IMR-90 (cell line): ENCODE measurements at regions not wholly inside any gene's neighbourhood (a gene's known extent, or its start where the extent isn't known, plus 50 kb on each side); places are given as distances from the start of the nearest gene placed in this dataset.

Experiments
- ATAC-seq: fragments of 200-7000 bp; cut with Tn5 transposase; 2 replicates; pipeline ENCODE4 v1.9.1; 2020; ENCODE audit warnings: low read depth, mild to moderate bottlenecking, moderate library complexity
- BruUV-seq: library from RNA; stranded (reverse); fragments of 400-500 nt; replicated peaks from 2 replicates; lab custom pipeline; 2021; lab: Mats Ljungman, UMichigan
- CTCF ChIA-PET: fragments of 300-600 bp; formaldehyde crosslinking; extraction: SDS; loops from one replicate; lab custom pipeline; 2021; ENCODE audit warnings: antibody characterized with exemption; lab: Yijun Ruan, JAX
- POLR2A ChIA-PET: fragments of 300-600 bp; sonication (Branson Sonifier 250); formaldehyde crosslinking; loops from one replicate; lab custom pipeline; 2022; ENCODE audit warnings: antibody characterized with exemption; ENCODE audit not compliant: unreplicated experiment; lab: Charles Lee
- DNase-seq: peaks from one replicate; pipeline ENCODE4 v3.0.0; 2013
- H2AFZ ChIP-seq: replicated peaks from 2 replicates; pipeline ENCODE3; 2013; ENCODE audit warnings: low read length, mild to moderate bottlenecking; ENCODE audit not compliant: poor library complexity
- H2AK5ac ChIP-seq: 2 replicates; pipeline ENCODE4 v1.6.1; 2013; ENCODE audit warnings: low read depth, low read length, inconsistent platforms
- H2AK9ac ChIP-seq: replicated peaks from 2 replicates; pipeline ENCODE3; 2013; ENCODE audit warnings: mild to moderate bottlenecking, low read depth, low read length, moderate library complexity; ENCODE audit not compliant: poor library complexity
- H2BK120ac ChIP-seq: 2 replicates; pipeline ENCODE4 v1.6.1; 2013; ENCODE audit warnings: low read depth, low read length, inconsistent platforms
- H2BK15ac ChIP-seq: 3 replicates; pipeline ENCODE4 v1.6.1; 2013; ENCODE audit warnings: low read depth, low read length, inconsistent platforms
- H2BK20ac ChIP-seq: 2 replicates; pipeline ENCODE4 v1.6.1; 2013; ENCODE audit warnings: low read depth, mild to moderate bottlenecking, inconsistent platforms, low read length, moderate library complexity
- H2BK5ac ChIP-seq: 2 replicates; pipeline ENCODE4 v1.6.1; 2013; ENCODE audit warnings: mild to moderate bottlenecking, low read depth, low read length, inconsistent platforms; ENCODE audit not compliant: poor library complexity, severe bottlenecking
- H3K14ac ChIP-seq: replicated peaks from 2 replicates; pipeline ENCODE4 v1.6.1; 2013; ENCODE audit warnings: low read depth, low read length, inconsistent platforms
- H3K18ac ChIP-seq: 2 replicates; pipeline ENCODE4 v1.6.1; 2013; ENCODE audit warnings: low read depth, low read length, control low read depth
- H3K23ac ChIP-seq: 2 replicates; pipeline ENCODE4 v1.6.1; 2013; ENCODE audit warnings: low read depth, low read length, inconsistent platforms
- H3K27ac ChIP-seq: 2 replicates; pipeline ENCODE4 v1.5.1; 2013; ENCODE audit warnings: mild to moderate bottlenecking, control low read depth, low read length; ENCODE audit not compliant: insufficient read depth
- H3K27me3 ChIP-seq: 2 replicates; pipeline ENCODE4 v1.6.1; 2013; ENCODE audit warnings: low read length; ENCODE audit not compliant: control insufficient read depth, insufficient read depth
- H3K36me3 ChIP-seq: 2 replicates; pipeline ENCODE4 v1.6.1; 2013; ENCODE audit warnings: low read length, mixed read lengths; ENCODE audit not compliant: control insufficient read depth, insufficient read depth
- H3K4ac ChIP-seq: 2 replicates; pipeline ENCODE4 v1.6.1; 2013; ENCODE audit warnings: low read depth, low read length, inconsistent platforms
- H3K4me1 ChIP-seq: 2 replicates; pipeline ENCODE4 v1.6.1; 2013; ENCODE audit warnings: low read length, mixed read lengths; ENCODE audit not compliant: control insufficient read depth, insufficient read depth
- H3K4me2 ChIP-seq: 2 replicates; pipeline ENCODE4 v1.6.1; 2013; ENCODE audit warnings: low read depth, mild to moderate bottlenecking, control low read depth, low read length, moderate library complexity
- H3K4me3 ChIP-seq: 2 replicates; pipeline ENCODE4 v1.5.1; 2013; ENCODE audit warnings: low read depth, mild to moderate bottlenecking, control low read depth, low read length, moderate library complexity; ENCODE audit not compliant: insufficient read depth
- H3K56ac ChIP-seq: 2 replicates; pipeline ENCODE4 v1.6.1; 2013; ENCODE audit warnings: low read length, inconsistent platforms; ENCODE audit not compliant: insufficient read depth; ENCODE audit errors: extremely low read depth
- H3K79me1 ChIP-seq, 2 experiments: 2 replicates each; pipeline ENCODE4 v1.6.1; 2013; ENCODE audit warnings: low read length in 2 of 2, inconsistent platforms in 1 of 2, low read depth in 1 of 2
- H3K9ac ChIP-seq: 2 replicates; pipeline ENCODE4 v1.6.1; 2013; ENCODE audit warnings: low read depth, low read length, control low read depth
- H3K9me1 ChIP-seq: 2 replicates; pipeline ENCODE4 v1.6.1; 2013; ENCODE audit warnings: low read length, inconsistent platforms; ENCODE audit not compliant: insufficient read depth
- H3K9me3 ChIP-seq: 2 replicates; pipeline ENCODE4 v1.6.1; 2013; ENCODE audit warnings: low read length; ENCODE audit not compliant: control insufficient read depth, insufficient read depth
- H4K20me1 ChIP-seq: 2 replicates; pipeline ENCODE4 v1.6.1; 2013; ENCODE audit warnings: low read length, inconsistent platforms; ENCODE audit not compliant: insufficient read depth
- H4K5ac ChIP-seq: 2 replicates; pipeline ENCODE4 v1.6.1; 2013; ENCODE audit warnings: mild to moderate bottlenecking, low read depth, low read length, control low read depth
- H4K8ac ChIP-seq, 2 experiments: 2 replicates each; pipeline ENCODE4 v1.6.1; 2013; ENCODE audit warnings: low read depth in 2 of 2, low read length in 2 of 2, control low read depth in 1 of 2, inconsistent platforms in 1 of 2
- H4K91ac ChIP-seq: 2 replicates; pipeline ENCODE4 v1.6.1; 2013; ENCODE audit warnings: low read depth, low read length, inconsistent platforms; ENCODE audit not compliant: insufficient read depth
- CHD1 ChIP-seq: IDR thresholded peaks from 2 replicates; pipeline ENCODE4 v1.6.1; 2012; ENCODE audit warnings: low read depth, low read length, improper control_type of control experiment
- MAFK ChIP-seq: IDR thresholded peaks from 2 replicates; pipeline ENCODE4 v1.6.1; 2012; ENCODE audit warnings: low read depth, low read length, improper control_type of control experiment
- MXI1 ChIP-seq: IDR thresholded peaks from 2 replicates; pipeline ENCODE4 v1.6.1; 2012; ENCODE audit warnings: low read depth, mild to moderate bottlenecking, low read length, moderate library complexity, borderline replicate concordance
- NFE2L2 ChIP-seq: fragments of 150-350 bp; IDR thresholded peaks from 2 replicates; pipeline ENCODE4 v1.6.1; 2016; ENCODE audit warnings: low read depth, mild to moderate bottlenecking, low read length
- POLR2A ChIP-seq: IDR thresholded peaks from 2 replicates; pipeline ENCODE4 v1.6.1; 2012; ENCODE audit warnings: mild to moderate bottlenecking, low read depth, low read length
- RAD21 ChIP-seq: IDR thresholded peaks from 2 replicates; pipeline ENCODE4 v1.6.1; 2012; ENCODE audit warnings: low read length, improper control_type of control experiment
- RCOR1 ChIP-seq: IDR thresholded peaks from 2 replicates; pipeline ENCODE4 v1.6.1; 2012; ENCODE audit warnings: mild to moderate bottlenecking, low read length, improper control_type of control experiment; ENCODE audit not compliant: insufficient replicate concordance
- SMC3 ChIP-seq: fragments of 150-350 bp; IDR thresholded peaks from 2 replicates; pipeline ENCODE4 v1.6.1; 2016; ENCODE audit warnings: low read depth, mild to moderate bottlenecking, antibody characterized with exemption, low read length, moderate library complexity
- USF2 ChIP-seq: fragments of 150-350 bp; IDR thresholded peaks from 2 replicates; pipeline ENCODE4 v1.6.1; 2017; ENCODE audit warnings: mild to moderate bottlenecking, antibody characterized with exemption, low read length, low read depth
- WGBS, 2 experiments: methylation state at CpG; one replicate each; pipeline versions ENCODE4 v1.1.5 to v1.1.7; 2013; ENCODE audit warnings: missing lambda C conversion rate in 2 of 2; ENCODE audit not compliant: insufficient read length in 1 of 2; ENCODE audit errors: extremely low coverage in 2 of 2; 5-methylcytosine and 5-hydroxymethylcytosine counted together
- dilution Hi-C: fragments of 300-500 bp; cut with HindIII; formaldehyde crosslinking; loops from one replicate; pipeline ENCODE4 v1.14.3; 2018; ENCODE audit warnings: low sequenced_read_pairs; ENCODE audit not compliant: unreplicated experiment
- in situ Hi-C: fragments of 300-500 bp; cut with MboI; formaldehyde crosslinking; loops from 3 replicates; pipeline ENCODE4 v1.14.3; 2019; ENCODE audit warnings: low sequenced_read_pairs, inconsistent platforms, mixed read lengths
- intact Hi-C: fragments of 100-400 bp; cut with micrococcal nuclease; formaldehyde crosslinking; loops from 2 replicates; pipeline ENCODE4 v1.10.0; 2022
- TF ChIP-seq, protein P1 (sequence below): fragments of 150-350 bp; IDR thresholded peaks from 2 replicates; pipeline ENCODE4 v1.6.1; 2016; ENCODE audit warnings: low read depth, mild to moderate bottlenecking, low read length, moderate library complexity, borderline replicate concordance

GRCh38 chr3:76321614-76322013 is 536.3 kb upstream of the ZNF717 start:
- Histone ChIP-seq H3K4ac (no peak overlapping the region), H3K27ac (no peak overlapping the region), H3K27me3 (no peaks in the 10 kb centered on the region), H4K20me1 (no peaks in the 10 kb centered on the region), H2BK20ac (no peak overlapping the region), H3K9me1 (no peaks in the 10 kb centered on the region), H3K56ac (no peak overlapping the region), H3K9me3 (no peaks in the 10 kb centered on the region), H3K4me1 (no peaks in the 10 kb centered on the region), H2BK120ac (no peak overlapping the region), H2AFZ (no peak overlapping the region), H2BK15ac (no peak overlapping the region), H2BK5ac (no peak overlapping the region), H3K4me3 (no peak overlapping the region), H3K4me2 (no peak overlapping the region), H3K9ac (no peak overlapping the region), H3K18ac (no peak overlapping the region), H2AK5ac (no peak overlapping the region), H4K8ac (no peak overlapping the region), H4K91ac (no peak overlapping the region), H3K23ac (no peak overlapping the region), H4K5ac (no peak overlapping the region), H2AK9ac (no peak overlapping the region), H3K14ac (no peak overlapping the region), H3K36me3 (no peaks in the 10 kb centered on the region), H3K79me1 (no peaks in the 10 kb centered on the region)
- ChIA-PET POLR2A (no interaction called here), CTCF (no interaction called here)
- dilution Hi-C loops (no loop called here), intact Hi-C loops (no loop called here), in situ Hi-C loops (no loop called here)
- no CpG with 5 or more reads among the region's 4 CpGs for WGBS, 2 experiments
- BruUV-seq: no TSS peak
- no peak for DNase-seq
- TF ChIP-seq MXI1: no peak
- TF ChIP-seq USF2: no peak
- TF ChIP-seq RCOR1: no peak
- no peak for TF ChIP-seq SMC3
- no peak for TF ChIP-seq POLR2A
- no peak for TF ChIP-seq MAFK
- no peak for TF ChIP-seq NFE2L2
- TF ChIP-seq, protein P1, sequence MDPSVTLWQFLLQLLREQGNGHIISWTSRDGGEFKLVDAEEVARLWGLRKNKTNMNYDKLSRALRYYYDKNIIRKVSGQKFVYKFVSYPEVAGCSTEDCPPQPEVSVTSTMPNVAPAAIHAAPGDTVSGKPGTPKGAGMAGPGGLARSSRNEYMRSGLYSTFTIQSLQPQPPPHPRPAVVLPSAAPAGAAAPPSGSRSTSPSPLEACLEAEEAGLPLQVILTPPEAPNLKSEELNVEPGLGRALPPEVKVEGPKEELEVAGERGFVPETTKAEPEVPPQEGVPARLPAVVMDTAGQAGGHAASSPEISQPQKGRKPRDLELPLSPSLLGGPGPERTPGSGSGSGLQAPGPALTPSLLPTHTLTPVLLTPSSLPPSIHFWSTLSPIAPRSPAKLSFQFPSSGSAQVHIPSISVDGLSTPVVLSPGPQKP: no peak
- no peak for TF ChIP-seq CHD1
- TF ChIP-seq RAD21: no peak
- no peak for ATAC-seq
